ENCODE measurements at regions not wholly inside any gene's neighbourhood (a gene's known extent, or its start where the extent isn't known, plus 50 kb on each side); places are given as distances from the start of the nearest gene placed in this dataset.

GRCh38 chr13:21894703-21895699 lies 224.1 kb downstream of the FGF9 start:
- no peak for TF ChIP-seq CTCF (IDR thresholded peaks at IDR 0.05; ENCODE audit: insufficient read depth, low read depth, low read length)
- no peak for TF ChIP-seq EZH2 (IDR thresholded peaks at IDR 0.05; ENCODE audit: insufficient read depth, low read length)
